ENCODE measurements at regions not wholly inside any gene's neighbourhood (a gene's known extent, or its start where the extent isn't known, plus 50 kb on each side); places are given as distances from the start of the nearest gene placed in this dataset.

DNA sequence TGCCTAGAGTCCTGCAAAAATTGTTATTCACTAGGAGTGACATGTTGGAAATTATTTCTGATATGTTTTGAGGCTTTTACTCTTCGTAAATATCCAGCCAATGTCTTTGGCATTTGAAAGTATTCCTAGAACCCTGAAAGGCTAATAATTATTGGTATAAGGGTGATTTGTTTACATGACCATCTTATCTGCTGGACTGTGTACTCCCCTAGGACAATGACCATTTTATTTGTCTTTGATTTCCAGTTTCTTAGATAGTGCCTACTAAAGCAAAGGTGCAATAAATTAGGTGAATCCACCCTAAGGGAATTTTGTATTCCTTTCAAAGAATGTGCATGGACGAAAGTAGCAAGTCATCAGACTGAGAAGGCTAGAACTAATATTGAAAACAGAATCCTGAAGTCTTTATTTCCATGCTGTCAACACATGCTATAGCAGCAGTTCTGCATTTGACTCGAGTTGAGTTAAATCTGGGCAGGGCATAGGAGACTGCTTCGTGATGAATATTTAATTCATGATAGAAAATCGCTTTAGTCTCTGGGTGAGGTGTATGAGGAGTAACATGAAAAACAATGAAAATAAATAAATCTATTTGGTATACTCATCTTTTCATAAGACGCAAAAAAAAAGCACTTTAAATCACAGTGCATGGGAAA, 235.7 kb downstream of the GPD2 start:
- Histone ChIP-seq H3K9ac (ENCODE audit: low read length) (no peak overlapping the region), H3K4me1 (ENCODE audit: insufficient read depth, low read length, severe bottlenecking) (no peaks in the 10 kb centered on the region), H3K9me3 (ENCODE audit: low read length) (no peaks in the 10 kb centered on the region), H2AFZ (ENCODE audit: low read length) (no peak overlapping the region), H3F3A (ENCODE audit: insufficient read depth, low read length) (no peaks in the 10 kb centered on the region; the same call in 1 of the 2 replicates), H3K4me3 (ENCODE audit: low read depth, low read length, poor library complexity, severe bottlenecking) (no peak overlapping the region), H3K36me3 (ENCODE audit: insufficient read depth, low read length) (no peaks in the 10 kb centered on the region), H3K9me2 (ENCODE audit: low read depth, low read length) (no peaks in the 10 kb centered on the region), H3K27ac (ENCODE audit: low read depth, low read length, poor library complexity, severe bottlenecking) (no peak overlapping the region), H4K20me1 (ENCODE audit: insufficient read depth, low read length) (no peaks in the 10 kb centered on the region), H3K79me2 (ENCODE audit: insufficient read depth, low read length) (no peaks in the 10 kb centered on the region), H3K4me2 (ENCODE audit: low read length) (no peak overlapping the region), H3K27me3 (ENCODE audit: insufficient read depth, low read length) (no peaks in the 10 kb centered on the region)
- TF ChIP-seq, protein P1, sequence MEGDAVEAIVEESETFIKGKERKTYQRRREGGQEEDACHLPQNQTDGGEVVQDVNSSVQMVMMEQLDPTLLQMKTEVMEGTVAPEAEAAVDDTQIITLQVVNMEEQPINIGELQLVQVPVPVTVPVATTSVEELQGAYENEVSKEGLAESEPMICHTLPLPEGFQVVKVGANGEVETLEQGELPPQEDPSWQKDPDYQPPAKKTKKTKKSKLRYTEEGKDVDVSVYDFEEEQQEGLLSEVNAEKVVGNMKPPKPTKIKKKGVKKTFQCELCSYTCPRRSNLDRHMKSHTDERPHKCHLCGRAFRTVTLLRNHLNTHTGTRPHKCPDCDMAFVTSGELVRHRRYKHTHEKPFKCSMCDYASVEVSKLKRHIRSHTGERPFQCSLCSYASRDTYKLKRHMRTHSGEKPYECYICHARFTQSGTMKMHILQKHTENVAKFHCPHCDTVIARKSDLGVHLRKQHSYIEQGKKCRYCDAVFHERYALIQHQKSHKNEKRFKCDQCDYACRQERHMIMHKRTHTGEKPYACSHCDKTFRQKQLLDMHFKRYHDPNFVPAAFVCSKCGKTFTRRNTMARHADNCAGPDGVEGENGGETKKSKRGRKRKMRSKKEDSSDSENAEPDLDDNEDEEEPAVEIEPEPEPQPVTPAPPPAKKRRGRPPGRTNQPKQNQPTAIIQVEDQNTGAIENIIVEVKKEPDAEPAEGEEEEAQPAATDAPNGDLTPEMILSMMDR (IDR thresholded peaks at IDR 0.05; ENCODE audit: low read length), result no peak
- TF ChIP-seq EZH2 (IDR thresholded peaks at IDR 0.05; ENCODE audit: borderline replicate concordance, low read length), result no peak

DNA sequence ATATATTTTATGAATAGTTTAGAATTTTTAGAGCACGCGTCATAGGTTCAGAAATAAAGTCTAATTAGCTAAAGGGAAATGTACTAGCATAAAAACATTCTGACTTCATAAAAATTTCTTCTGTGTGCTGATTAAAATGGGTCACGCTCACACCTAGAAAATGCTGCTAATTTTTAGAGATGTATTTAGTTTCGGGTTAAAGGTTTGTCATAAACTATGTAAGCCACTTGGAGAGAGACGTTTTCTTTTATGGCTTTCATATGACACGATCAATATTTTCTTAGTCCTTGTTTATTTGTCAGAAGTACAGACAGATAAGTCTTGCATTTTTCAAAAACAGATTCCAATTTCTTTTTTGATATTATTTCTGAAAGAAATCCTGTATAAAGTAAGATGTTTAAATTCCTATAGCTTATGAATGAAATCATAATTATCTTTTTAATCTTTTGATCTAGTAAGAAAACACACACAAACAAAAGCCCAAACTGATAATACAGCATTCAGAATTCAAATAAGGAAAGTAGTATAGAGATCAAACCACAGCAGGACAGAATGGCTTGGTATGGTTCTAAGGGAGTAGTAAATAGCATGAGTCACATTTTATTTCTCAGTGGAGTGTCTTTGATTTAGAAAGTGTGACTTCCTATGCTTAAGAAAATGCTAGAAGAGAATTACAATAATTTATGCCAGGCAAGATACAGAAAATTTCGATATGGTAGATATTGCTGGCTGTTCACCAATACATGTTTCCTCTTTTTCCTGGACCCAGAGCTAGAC, 236.6 kb downstream of the GPD2 start:
- TF ChIP-seq, protein P1 (IDR thresholded peaks at IDR 0.05; ENCODE audit: low read length), result no peak
- TF ChIP-seq EZH2 (IDR thresholded peaks at IDR 0.05; ENCODE audit: borderline replicate concordance, low read length), result no peak
- Histone ChIP-seq H3F3A (ENCODE audit: insufficient read depth, low read length) (no peaks in the 10 kb centered on the region; the same call in 1 of the 2 replicates), H3K79me2 (ENCODE audit: insufficient read depth, low read length) (no peaks in the 10 kb centered on the region), H3K27ac (ENCODE audit: low read depth, low read length, poor library complexity, severe bottlenecking) (no peak overlapping the region), H3K9ac (ENCODE audit: low read length) (no peak overlapping the region), H3K4me1 (ENCODE audit: insufficient read depth, low read length, severe bottlenecking) (no peaks in the 10 kb centered on the region), H3K9me3 (ENCODE audit: low read length) (no peaks in the 10 kb centered on the region), H3K36me3 (ENCODE audit: insufficient read depth, low read length) (no peaks in the 10 kb centered on the region), H3K4me2 (ENCODE audit: low read length) (no peak overlapping the region), H2AFZ (ENCODE audit: low read length) (no peak overlapping the region), H3K4me3 (ENCODE audit: low read depth, low read length, poor library complexity, severe bottlenecking) (no peak overlapping the region), H3K27me3 (ENCODE audit: insufficient read depth, low read length) (no peaks in the 10 kb centered on the region), H4K20me1 (ENCODE audit: insufficient read depth, low read length) (no peaks in the 10 kb centered on the region), H3K9me2 (ENCODE audit: low read depth, low read length) (no peaks in the 10 kb centered on the region)

DNA sequence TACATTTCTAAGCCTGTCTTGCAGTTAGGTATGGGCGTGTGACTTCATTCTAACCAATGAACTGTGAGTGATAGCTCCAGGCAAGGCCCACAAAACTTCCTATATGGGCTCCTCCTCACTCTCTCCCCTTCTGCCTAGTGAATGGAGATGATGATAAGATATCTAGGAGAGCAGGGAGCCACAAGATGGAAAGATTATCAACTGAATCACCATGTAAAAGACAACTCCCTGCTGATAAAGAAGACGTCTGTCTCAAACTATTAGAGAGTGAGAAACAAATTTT, 237.1 kb downstream of the GPD2 start:
- Histone ChIP-seq H3K4me3 (ENCODE audit: low read depth, low read length, poor library complexity, severe bottlenecking) (no peak overlapping the region), H3K9me2 (ENCODE audit: low read depth, low read length) (no peaks in the 10 kb centered on the region), H3K79me2 (ENCODE audit: insufficient read depth, low read length) (no peaks in the 10 kb centered on the region), H2AFZ (ENCODE audit: low read length) (no peak overlapping the region), H3K4me2 (ENCODE audit: low read length) (no peak overlapping the region), H3K27ac (ENCODE audit: low read depth, low read length, poor library complexity, severe bottlenecking) (no peak overlapping the region), H3K27me3 (ENCODE audit: insufficient read depth, low read length) (no peaks in the 10 kb centered on the region), H3K9ac (ENCODE audit: low read length) (no peak overlapping the region), H3K9me3 (ENCODE audit: low read length) (no peaks in the 10 kb centered on the region), H4K20me1 (ENCODE audit: insufficient read depth, low read length) (no peaks in the 10 kb centered on the region), H3F3A (ENCODE audit: insufficient read depth, low read length) (no peaks in the 10 kb centered on the region; the same call in 1 of the 2 replicates), H3K36me3 (ENCODE audit: insufficient read depth, low read length) (no peaks in the 10 kb centered on the region), H3K4me1 (ENCODE audit: insufficient read depth, low read length, severe bottlenecking) (no peaks in the 10 kb centered on the region)
- TF ChIP-seq EZH2 (IDR thresholded peaks at IDR 0.05; ENCODE audit: borderline replicate concordance, low read length), result no peak
- TF ChIP-seq, protein P1 (IDR thresholded peaks at IDR 0.05; ENCODE audit: low read length), result no peak

All from OCI-LY1 (cell line).